ENCODE measurements at regions not wholly inside any gene's neighbourhood (a gene's known extent, or its start where the extent isn't known, plus 50 kb on each side); places are given as distances from the start of the nearest gene placed in this dataset.
"Not testable (repeated sequence)": the region's sequence is repeated elsewhere in the genome, so short reads cannot be mapped to it uniquely, and the experiment has no call there.

DNA sequence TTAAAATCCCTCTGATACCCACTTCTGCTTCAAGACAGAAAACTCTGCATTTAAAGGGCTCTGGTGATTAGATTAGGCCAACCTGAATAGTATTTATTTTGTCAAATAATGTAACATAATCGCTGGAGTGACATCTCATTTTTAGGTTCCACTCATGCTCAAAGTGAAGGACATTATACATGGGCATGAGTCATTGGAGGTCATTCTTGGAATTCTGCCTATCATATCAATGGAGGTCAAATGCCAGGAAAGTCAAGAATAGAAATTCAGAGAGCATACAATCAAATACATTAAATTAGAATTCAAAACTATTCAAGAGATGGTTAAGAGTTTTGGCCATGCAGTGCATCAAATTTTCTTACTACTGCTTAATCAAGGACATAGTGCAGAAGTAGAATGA lies 50.8 kb upstream of the PRSS1 start:
- no peak for DNase-seq (ENCODE audit: low read depth in 1 of 2, low spot score in 1 of 2)

DNA sequence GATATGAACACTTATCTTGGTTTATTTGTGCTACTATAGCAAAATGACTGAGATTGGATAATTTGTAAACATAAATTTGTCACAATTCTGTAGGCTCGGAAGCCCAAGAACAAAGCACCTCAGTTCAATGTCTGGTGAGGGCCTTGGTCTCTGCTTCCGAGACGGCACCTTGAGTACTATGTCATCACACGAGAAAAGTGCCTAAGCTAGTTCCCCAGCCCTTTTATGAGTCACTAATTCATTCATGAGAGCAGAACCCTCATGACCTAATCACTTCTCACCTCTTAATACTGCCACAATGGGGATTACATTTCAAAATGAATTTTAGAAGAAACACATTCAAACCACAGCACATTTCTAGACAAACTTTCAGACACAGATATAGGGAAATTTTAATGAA lies 52.0 kb upstream of the PRSS1 start:
- no peak for DNase-seq (ENCODE audit: low read depth in 1 of 2, low spot score in 1 of 2)

DNA sequence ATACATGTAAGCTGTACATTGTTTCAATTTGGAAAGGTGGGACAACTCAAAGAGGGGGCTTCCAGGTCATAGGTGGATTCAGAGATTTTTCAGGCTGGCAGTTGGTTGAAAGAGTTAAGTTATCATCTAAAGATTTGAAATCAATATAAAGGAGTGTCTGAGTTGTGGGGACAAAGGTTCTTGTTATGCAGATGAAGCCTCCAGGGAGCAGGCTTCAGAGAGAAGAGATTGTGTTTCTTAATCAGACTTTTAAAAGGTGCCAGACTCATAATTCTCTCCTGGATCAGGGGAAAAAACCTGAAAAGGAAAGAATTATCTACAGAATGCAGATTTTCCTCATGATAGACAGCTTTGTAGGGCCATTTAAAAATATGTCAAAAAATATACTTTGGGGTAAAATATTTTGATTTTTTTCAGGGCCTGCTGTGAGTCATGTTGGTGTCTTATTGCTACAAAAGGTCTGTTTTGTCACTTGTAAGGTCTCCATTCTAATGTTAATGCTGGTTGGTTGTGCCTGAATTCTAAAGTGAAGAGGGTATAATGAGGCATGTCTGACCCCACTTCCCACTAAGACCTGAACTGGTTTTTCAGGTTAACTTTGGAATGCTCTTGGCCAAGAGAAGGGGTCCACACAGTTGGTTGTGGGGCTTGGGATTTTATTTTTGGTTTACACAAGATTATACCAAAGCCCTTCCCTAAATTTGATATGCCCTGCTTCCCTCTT lies 52.7 kb upstream of the PRSS1 start:
- DNase-seq (ENCODE audit: low read depth in 1 of 2, low spot score in 1 of 2) = no peak

DNA sequence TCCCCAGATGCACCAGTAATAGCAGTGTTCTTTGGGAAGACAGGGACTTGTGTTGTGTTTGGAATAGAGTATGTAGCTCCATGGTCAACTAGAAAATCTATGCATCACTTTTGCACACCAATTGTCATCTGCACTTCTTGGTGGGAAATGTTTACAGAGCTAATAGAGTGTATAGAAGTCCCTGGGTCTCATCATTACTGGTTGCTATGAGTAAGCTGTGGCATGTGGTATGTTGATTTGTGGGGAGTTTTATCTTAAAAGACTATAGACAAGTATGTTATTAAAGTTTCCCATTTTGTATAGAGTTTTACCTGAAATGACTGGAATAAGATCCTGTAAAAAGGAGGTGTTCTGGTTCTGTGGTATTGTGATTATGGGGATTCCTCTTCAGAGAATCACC lies 55.4 kb upstream of the PRSS1 start:
- DNase-seq (ENCODE audit: low read depth in 1 of 2, low spot score in 1 of 2) = no peak

DNA sequence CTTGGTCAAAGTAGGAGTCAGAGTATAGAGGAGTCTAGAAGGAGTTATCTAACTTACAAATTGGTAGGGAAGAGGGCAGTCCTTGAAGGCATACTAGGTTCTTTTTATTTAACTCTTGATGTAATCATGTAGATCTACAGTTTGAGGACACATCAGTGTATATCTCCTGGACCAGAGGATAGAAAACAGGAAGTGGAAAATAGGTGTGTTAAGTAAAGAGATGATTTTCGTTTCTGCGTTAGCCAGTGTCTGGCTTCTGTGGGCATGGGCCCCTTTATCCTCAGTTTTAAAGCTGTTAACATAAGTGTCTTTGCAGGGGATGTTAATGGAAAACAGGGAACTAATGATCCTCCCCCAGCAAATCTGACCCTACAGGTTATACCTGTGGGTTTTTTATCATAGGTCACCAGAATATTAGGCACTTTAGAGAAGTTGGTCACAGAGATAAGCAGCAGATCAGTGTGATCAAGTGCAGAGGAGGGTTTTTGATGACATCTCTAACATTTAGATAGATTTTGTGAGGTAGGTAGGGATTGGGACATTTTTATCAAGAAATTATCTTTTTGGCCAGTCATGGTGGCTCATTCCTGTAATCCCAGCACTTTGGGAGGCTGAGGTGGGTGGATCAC lies 58.6 kb upstream of the PRSS1 start:
- DNase-seq (ENCODE audit: low read depth in 1 of 2, low spot score in 1 of 2) = no peak

DNA sequence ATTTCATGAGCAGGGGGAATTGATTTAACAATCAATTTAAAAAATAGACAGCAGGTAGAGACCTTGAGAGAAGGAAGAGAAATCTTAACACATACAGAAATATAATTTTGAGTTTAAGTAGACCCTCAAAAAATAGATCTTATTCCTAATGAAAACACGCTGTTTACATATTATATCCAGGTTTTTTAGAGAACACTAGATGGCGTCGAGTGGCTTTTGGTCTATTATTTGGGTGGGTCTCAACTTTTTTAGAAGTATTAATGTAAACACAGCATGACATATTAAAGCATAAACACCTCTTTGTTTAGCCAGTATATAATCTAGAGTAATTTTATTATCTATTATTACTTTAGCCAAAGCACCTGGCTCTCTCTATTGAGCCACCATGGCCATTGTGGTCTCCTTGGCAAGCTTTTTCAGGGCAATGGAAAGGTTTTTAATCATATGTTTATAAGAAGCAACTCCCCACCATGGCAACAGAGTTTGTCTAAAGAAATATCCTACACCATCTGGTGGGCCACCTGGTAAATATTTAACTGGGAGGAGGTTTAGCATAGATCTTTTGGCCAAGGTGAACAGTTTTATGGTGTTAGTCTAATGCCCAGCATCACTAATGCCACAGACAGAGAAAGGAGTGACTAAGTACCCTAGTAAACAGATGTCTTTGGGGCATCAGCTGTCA lies 59.7 kb upstream of the PRSS1 start:
- no peak for DNase-seq (ENCODE audit: low read depth in 1 of 2, low spot score in 1 of 2)

DNA sequence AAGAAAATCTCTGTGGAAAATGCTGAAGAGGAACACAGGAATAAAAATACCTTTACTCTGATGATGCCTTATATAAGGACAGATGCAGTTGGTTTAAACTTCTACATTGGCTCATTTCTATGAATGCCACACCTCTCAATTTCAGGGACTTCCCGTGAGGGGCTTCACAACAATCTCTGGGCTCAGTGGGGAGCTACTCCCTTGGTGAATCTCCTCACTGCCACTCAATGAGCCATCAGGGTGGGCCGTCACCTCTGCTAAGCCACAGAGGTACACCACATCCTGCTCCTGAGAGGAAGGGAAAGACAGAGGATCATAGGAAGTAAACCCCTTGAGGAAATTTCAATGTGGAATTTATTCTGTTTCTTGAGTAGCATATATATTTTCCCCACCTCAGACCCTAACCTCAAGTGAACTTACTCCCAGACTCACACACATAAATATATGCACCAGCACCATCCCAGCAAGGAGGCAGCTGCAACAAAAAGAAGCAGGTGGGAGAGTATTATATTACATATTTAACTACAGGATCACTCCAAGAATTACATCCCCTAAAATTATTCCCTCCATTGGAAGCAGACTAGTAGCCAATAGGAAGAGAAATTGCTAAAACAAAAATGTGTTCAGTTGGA lies 63.3 kb upstream of the PRSS1 start:
- DNase-seq (ENCODE audit: low read depth in 1 of 2, low spot score in 1 of 2) = no peak

DNA sequence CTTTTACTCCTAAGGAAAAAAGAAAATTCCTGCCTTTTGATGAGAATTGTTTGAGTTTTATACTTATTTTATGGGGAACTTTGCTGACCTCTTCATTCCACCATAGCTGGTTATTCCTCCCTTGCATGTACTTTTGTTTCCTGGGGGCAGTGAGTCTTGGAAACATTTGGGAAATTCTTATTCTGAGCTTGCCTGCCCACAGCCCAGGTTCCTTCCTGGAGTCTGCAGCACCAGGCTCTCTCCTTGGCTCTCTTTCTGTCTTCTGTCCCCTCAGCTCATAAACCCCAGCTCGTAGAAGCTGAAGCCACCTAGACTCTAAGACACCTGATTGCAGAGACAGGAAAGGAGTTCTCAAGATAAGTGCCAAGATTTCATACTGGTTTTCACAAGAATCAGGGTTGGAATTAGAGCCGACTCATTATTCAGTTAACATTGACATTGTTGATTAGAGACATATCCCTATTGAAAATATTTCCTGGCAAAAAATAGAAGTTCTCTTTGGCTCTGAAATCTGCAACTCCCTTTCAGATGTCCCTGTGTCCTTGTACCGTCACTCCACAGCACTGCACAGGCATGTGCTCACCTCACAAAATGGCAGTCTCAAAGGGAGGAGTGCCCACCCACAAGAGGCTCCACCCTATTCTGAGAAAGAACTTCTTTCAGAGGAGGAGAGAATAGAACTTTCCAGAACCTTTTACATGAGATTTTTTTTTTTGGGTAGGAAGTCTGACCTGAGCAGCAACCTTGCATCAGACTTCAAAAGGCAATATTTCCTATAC lies 67.8 kb upstream of the PRSS1 start:
- no peak for DNase-seq (ENCODE audit: low read depth in 1 of 2, low spot score in 1 of 2)

DNA sequence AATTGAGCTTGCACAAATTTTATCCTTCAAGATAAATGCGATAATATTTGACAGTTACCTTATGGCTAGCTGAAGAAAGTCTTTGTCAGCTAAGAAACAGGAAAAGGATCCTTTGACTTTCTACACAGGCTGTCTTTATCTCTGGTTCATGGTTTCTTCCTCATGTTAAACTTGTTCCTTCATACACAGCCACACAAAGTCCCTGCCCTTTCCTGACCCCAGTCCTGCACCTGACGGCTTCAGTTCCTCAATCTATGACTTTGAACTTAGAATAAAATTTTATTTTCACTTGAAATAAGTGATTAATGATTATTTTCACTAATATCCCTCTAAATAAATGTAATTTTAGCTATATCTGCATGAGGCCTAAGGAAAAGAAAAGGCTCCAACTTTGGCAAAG lies 77.8 kb upstream of the PRSS1 start:
- no peak for DNase-seq (ENCODE audit: low read depth in 1 of 2, low spot score in 1 of 2)

DNA sequence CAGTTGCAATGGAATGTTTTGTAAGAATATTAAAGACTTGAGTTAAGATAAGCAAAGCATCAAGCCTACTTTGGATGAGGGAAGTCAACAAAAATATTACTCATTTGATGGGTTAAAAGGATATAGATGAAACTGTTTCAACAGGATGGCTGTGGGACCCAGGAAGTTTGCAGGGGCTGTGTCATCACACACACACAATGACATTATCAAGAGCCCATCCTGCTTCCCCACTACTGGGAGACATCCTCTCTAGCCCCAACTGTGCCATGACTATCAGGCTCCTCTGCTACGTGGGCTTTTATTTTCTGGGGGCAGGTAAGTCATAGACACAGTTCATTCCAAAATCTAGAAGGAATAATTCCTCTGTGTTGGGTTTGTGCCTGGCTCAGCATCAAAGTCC lies 78.8 kb upstream of the PRSS1 start:
- DNase-seq (ENCODE audit: low read depth in 1 of 2, low spot score in 1 of 2) = no peak

DNA sequence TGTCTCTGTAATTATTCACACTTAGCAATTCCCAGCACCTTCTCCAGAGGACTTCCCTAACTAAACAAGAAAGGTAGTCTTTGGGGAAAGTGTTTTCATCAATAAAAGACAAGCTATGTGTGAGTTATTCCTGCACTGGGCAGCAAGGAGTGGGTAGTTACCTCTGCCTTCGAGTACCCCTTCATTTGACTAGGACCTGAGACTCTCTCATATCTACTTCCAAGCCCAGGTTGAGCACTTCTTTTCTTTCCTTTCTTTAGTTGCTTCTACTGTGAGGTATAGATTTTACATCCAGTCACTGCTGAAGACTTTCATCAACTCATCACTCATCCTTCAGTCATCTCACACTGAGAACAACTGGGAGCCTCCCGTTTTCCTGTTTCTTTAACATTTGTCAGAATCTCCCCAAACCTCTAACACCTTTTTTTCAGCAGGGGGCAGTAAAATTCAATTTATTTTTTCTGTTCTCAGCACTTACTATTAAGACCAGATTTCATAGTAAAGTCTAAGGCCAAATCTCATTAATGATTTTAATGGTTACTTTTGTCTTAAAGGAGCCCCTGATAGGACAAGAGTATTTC lies 80.1 kb upstream of the PRSS1 start:
- no peak for DNase-seq (ENCODE audit: low read depth in 1 of 2, low spot score in 1 of 2)

DNA sequence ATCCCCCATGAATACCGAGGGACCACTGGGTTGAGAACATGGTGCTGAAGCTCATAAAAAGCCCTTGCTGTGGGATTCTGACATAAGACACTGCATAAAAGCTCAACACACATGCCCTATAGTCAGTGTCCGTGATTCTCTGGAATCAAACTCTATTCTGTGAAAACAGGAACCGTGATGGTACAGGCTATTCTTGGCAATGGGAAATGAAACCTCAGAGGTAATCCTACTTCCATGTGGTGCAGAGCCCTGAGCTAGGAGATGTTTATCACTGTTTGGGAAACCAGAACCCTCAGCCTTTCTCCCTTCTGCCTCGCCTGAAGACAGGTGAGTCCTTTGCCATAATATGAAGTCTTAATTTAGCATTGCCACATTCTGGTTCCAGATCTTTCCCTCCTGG lies 80.8 kb upstream of the PRSS1 start:
- no peak for DNase-seq (ENCODE audit: low read depth in 1 of 2, low spot score in 1 of 2)

DNA sequence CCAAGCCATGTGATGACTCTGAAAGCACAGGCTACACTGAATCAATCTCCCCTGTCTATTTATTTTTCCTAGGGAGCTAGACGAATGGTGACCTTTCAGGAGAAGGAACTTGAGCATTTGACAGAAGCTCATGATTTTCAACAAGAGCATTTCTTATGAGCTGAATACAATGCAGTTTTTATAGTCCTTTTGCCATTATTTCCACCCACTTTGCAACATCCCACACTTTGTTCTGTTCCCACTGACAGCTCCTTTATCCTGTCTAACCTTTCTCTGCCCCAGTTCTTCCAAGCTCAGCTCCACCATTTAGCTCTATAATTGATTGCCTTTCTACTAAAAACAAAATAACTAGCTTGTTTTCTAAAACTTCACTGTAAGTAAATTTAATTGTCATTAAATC lies 91.9 kb upstream of the PRSS1 start:
- DNase-seq (ENCODE audit: low read depth in 1 of 2, low spot score in 1 of 2) = no peak

DNA sequence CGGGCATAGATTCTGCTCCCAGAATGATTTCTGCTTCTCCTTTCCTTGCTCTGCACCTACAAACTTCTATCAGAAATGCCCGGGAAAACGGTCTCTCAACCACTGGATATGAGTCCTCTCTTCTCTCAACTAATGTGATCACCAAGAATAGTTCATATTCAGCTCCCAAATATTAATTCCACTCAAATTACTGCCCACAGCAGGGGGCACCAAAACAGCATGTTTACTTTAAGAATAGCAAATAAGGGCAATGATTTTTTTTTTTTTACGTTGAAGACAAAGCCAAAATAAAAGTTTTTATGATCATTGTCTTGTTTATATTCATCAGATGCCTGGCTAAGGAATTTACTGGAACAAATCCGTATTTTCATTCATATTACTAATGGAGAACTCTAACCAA lies 94.9 kb upstream of the PRSS1 start:
- no peak for DNase-seq (ENCODE audit: low read depth in 1 of 2, low spot score in 1 of 2)

DNA sequence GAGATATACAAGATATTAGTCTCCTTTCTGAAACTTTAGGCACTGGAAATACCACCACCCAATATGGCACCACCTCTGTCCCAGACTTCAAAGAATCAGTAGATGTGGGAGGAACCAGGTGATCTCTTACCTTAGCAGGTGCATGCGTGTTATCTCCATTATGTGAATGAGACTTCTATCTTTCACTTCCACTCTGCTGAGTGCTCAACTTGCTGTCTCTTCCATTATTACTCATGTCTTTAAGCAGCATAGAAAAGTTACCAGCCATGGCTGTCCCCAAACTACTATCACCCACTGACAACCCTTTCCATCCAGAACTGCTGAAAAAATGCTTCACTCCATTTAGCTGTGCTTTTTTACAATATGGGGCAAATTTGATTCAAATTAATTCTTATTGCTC lies 101.5 kb upstream of the PRSS1 start:
- no peak for DNase-seq (ENCODE audit: low read depth in 1 of 2, low spot score in 1 of 2)

DNA sequence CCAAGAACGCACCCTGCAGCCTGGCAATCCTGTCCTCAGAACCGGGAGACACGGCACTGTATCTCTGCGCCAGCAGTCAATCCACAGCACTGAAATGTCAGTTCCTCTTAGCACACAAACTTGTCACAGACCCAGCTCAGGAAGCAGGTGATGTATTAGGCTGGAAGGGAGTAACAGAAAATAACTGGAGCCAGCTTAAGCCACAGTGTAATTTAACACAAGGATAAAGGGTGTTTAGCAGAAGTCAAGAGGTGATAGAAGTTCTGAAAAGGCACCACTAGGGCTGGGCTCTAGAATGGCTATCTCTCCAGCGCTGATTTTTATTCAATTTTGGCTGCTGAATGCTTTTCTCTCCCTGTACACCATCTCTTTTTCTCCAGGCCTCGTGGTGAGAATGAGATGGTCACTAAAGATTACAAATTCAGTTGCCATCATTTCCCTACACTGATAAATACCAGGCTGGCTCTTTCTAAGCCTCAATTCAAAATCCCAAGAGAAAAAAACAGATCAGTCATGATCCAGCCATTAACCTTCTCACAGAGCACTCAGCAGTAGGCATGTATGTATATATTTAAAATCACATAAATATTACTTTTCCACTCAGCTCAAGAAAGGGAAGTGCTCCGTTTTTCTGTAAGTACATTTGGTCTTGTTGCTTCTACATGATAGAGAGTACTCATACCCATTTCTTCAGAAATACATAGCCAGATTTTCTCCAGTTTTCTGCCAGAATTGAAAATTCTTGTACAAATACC lies 102.7 kb upstream of the PRSS1 start:
- no peak for DNase-seq (ENCODE audit: low read depth in 1 of 2, low spot score in 1 of 2)

DNA sequence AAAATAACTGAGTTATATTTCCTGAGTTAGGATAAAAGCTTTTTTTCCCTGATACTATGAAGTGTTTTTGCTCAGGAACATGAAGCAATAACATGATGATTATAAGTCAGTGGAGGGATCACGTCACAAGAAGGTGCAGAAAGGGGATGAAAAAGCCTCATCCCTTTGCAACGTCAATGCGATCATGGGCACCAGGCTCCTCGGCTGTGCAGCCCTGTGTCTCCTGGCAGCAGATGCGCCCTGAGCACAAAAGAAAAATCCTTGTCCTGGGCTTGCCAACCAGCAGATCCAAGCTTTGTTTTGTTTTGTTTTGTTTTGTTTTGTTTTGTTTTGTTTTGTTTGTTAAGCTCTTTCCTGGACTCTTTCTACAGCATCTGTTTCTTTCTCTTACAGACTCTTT lies 103.5 kb upstream of the PRSS1 start:
- no peak for DNase-seq (ENCODE audit: low read depth in 1 of 2, low spot score in 1 of 2)

DNA sequence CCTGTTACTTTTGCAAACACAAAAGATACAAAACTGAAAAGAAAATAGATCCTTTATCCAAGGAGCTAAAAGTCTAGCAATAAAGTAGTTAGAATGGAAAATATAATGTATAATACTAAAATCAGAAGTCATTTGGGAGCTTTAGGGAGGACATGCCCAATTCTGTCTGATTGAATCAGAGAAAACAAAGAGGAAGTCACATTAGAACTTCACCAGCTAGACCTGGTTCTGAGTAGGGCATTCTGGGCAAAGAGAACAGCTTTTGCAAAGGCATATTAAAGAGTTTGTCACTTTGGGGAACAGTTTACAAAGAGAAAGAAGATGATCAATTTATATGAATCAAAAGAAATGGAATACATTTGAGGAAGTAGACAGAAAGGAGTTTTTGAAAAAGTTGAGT lies 107.0 kb upstream of the PRSS1 start:
- DNase-seq (ENCODE audit: low read depth in 1 of 2, low spot score in 1 of 2) = no peak

DNA sequence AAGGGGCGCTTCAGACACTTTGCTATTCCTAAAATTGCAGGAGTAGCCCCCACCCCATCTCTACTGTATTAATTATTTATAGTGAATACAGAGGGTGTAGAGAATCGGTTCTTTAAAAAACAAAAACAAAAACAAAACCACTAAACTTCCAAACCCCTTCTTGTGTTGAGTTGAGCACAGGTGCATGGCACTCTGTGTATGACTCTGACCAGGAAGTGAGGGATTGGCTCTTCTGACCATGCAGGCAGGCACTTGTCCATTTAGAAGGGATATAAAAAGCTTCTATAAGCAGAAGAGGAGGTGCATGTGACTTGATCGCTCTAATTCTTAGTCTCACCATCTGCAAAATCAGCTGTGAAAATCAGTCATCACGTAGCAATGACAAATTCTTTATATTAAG lies 108.0 kb upstream of the PRSS1 start:
- DNase-seq (ENCODE audit: low read depth in 1 of 2, low spot score in 1 of 2) = not testable (repeated sequence)

DNA sequence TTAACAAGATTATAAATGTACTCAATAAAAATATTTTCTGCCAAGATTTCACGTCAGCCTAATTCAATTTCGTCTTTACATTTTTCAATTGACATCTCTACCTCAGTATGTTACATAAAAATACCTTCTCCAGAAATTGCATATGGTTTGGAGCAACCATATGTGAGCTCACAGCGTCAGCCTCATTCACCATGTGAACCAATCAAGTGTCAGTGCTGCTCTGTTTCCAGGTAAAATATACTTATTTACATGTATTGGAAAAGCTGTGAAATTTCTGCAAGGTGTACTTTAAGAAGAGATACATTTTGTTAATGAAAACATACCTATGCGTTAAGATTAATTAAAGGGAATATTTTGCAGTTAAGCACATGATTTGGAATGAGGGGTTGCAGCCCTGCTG lies 110.7 kb upstream of the PRSS1 start:
- DNase-seq (ENCODE audit: low read depth in 1 of 2, low spot score in 1 of 2) = no peak

Measured in stimulated activated CD4-positive, alpha-beta T cell treated with anti-CD3 and anti-CD28 coated beads, Interleukin-15, amount 100 ng/mL, for 1 hour (primary cell).